Hematopoietic multipotent progenitor cell (in vitro differentiated cells): ENCODE measurements at regions not wholly inside any gene's neighbourhood (a gene's known extent, or its start where the extent isn't known, plus 50 kb on each side); places are given as distances from the start of the nearest gene placed in this dataset.

ENCODE experiments used
- DNase-seq, 3 donors: peaks; one replicate each; pipeline ENCODE4 v3.0.0-alpha.2; 2011 to 2015; ENCODE audit warnings: low read depth in 2 of 3, low spot score in 2 of 3

GRCh38 chr18:47420130-47420529 lies 168.7 kb upstream of the SKOR2 start:
- no peak for DNase-seq

DNA sequence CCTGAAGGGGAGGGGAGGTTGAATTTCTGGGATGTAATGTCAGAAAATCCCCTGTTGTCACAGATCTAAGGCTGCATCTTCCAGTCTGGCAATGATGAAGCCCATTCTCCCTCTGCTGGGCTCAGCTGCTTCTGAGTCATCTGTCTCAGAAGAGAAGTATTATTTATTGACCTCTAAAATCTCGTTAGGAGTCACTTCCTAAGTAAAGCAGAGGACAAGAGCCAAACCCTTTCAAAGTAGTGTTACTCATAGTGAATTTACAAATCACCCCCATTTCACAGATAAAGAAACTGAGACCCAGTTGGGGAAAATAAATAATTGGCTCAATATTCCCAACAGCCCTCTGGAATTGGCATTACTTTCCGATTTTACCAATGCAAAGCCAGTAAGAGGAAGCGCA lies 167.3 kb upstream of the SKOR2 start:
- DNase-seq, result no peak

GRCh38 chr18:47417807-47418206 lies 166.3 kb upstream of the SKOR2 start:
- DNase-seq, result no peak

DNA sequence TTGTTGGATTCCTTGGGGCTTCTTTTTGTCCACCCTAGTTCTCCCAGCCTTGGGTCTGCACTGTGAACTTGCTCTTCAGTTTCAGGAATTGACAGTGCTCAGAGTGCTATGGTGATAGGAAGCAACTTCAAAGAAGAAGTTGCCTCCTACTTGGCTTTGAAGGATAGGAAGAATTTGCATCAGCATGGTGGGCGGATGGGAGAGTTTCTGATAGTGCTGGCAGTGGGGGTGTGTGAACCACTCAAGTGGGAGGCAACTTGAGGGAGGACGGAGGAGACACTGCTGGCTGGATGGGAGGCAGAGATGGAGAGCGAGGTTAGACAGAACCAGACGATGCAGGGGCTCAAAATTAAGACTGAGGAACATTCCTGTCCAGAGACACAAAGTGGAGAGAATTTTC lies 164.4 kb upstream of the SKOR2 start:
- no peak for DNase-seq

DNA sequence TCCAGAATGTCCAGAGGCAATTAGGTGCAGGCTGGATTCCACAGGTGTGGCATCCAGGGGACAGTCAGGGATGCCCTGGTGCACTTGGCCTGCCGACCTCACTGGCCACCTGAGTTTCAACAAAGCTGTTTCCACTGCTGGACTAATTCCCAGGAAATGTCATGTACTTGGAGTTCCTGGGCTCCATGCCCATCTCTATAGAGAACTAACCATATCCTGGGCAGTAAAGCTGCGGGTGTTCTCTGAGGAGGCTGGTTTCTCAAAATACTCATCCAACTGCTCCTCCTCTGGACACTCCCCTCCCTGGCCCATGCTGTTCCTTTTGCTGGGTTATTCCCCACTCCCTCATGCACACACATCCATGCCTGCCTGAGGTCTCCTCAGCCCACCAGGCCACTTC lies 161.9 kb upstream of the SKOR2 start:
- DNase-seq, result no peak

DNA sequence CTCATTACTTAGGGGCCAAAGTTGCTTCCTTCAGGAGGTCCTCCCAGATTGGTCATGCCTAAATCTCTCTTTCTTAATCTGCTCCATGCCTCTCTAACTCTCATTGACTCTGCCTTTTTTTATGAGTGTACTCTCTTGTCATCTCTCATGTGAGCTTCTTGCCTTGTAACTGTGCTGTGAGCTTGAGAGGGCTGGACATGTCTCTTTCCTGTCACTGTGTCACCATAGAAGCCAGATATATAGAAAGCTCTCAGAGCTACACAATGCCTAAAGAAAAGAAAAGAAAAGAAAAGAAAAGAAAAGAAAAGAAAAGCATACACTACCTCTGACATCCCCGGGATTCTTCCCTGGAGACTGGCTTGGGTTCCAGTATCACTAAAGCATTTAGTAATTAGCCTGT lies 161.5 kb upstream of the SKOR2 start:
- DNase-seq, result no peak

DNA sequence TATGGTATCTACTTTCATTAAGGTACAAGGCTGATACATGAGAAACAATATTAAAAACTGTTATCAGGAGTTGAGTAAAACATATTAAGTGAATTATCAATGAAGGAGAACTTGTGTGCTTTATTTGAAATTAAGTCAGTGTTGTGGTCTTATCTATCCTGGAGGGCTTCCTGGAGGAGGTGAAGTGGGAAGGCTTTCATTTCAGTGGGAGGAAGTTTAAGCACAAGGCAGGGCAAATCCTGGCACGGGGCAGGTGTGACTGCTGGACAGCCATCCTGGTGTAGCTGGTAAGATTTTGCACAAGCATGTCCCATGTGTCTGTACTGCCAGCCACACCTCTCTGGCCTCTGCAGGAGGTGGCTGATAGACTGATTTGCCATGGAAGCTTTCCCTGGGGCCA lies 159.7 kb upstream of the SKOR2 start:
- no peak for DNase-seq

DNA sequence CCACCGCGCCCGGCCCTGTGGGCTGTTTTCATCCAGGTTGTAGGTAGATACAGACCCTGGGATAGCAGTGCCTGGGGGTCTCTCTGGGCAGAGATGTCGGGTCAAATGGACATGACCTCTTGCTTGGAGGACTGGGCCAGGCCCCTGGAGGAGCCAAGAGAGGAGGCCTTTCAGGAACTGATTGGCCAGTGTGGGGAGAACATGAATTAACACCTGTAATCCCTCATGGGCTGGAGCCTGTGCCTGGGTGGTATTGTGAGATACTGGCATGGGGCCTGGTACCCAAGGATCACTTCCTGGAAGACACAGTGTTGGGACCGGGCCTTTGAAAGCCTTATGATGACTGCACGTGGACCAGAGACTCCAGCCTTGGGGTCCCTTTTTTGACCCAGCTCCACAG lies 158.7 kb upstream of the SKOR2 start:
- no peak for DNase-seq

- DNase-seq, result no peak
These were observed 158.1 kb upstream of the SKOR2 start for GRCh38 chr18:47409519-47409918.

DNA sequence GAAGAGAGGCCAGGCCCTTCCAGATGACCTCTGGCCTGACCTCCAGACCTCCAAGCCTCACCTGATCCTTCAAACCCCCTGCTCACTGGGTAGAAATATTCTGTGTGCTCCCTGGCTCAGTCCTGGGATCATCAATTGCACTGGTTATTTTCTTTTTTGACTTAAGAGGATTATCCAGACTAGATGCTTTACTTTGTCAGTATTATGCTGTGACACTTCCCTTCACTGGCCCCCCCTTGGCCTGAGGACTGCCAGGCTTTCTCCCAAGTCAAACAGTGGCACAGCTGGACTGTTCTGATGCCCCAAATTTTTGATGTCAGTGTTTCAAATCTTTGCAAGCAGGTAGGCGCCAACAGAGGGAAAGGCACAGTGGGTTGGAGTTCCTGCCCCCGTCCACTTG lies 156.3 kb upstream of the SKOR2 start:
- DNase-seq, result no peak

DNA sequence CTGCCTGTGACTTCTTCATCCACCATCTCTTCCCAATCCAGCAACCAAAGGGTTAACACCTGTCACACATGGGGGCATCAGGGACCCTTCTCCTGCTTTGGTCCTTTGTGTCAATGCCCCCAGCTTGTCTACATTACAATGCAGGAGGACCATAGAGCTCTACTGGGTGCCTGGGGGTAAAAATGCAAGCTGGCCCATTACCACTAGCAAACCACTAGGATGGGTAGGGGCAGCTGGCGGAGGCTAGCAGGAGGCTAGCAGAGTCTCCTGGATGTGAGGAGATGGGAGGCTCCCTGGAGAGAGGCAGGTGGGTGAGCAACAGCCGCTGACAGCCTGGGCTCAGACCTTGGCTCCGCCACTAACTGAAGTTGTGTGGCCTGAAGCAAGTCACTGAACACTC lies 153.4 kb upstream of the SKOR2 start:
- DNase-seq, result no peak

DNA sequence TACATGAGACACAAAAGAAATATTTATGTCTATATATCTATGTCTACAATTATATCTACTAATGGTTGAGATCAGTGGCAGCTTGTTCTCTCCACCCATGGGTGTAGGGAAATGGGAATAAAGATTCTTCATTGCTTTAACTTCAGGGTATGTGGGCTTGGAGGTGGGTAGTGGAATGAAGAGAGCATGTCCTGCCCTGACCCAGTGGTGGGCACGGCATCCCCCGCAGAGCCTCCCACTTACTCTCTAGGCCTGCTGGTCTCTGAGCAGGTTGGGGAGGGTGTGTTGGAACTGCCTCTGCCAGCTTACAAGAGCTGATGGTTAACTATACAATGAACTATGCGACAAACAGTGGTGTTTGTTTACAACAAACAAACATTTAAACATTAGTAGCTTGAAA lies 152.5 kb upstream of the SKOR2 start:
- DNase-seq, result no peak

DNA sequence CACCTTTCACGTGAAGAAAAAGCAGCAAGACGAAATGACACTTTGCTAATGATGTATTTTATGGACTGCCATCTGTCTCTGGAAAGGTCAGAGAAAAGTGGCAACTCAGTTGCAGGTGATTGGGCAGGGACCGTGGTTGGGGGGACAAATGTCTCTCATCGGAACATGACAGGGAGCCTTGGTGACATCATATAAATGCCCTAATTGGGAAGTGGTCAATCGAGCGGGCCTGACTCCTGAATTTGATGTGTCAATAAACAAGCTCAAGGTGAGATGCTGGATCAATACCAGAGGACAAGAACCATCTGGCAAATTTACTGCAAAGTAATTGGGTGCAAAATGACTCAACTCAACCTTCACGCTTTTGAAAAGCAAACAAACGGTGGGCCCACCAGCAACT lies 151.9 kb upstream of the SKOR2 start:
- DNase-seq, result no peak

GRCh38 chr18:47399475-47399874 lies 148.0 kb upstream of the SKOR2 start:
- no peak for DNase-seq

DNA sequence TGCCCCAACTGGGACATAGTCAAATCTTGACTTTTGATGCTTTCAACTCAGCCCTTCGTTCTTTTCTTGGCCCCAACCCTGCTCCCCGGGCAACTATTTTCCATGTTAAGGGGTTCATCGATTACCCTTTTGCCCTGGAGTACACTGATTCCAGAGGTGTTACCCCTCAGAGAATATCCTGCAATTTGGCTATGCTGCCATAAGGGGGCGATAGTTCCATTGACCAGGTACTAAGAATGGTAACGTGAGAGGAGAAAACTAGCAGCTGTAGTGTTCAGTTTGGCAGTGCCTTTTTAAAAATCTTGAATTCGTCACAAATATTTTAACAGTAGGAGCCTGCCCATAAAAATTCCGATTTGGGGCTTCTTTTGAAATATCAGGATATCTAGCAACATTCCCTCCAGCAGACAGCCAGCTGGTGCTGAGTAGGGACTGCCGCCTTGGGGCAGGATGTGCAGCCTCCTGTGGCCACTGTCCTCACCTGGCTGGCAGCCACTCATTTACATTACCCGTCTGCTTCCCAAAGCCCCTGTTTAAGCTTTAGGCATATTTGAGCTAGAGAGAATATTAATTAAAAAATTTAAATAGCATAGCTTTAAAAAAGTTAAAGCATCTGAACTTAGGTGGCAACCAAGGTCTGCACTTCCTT lies 146.3 kb upstream of the SKOR2 start:
- DNase-seq, result no peak

DNA sequence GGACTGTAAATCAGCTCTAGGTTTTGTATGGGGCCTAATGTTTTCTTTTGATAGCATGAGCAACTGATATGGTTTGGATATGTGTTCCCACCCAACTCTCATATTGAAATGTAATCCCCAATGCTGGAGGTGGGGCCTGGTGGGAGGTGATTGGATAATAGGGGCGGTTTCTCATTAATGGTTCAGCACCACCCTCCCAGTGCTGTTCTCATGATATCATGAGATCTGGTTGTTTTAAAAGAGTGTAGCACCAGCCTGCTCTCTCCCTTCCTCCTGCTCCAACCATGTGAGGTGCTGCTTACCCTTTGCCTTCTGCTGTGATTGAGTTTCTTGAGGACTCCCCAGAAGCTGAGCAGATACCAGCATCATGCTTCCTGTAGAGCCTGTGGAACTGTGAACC lies 140.2 kb upstream of the SKOR2 start:
- no peak for DNase-seq

GRCh38 chr18:47390410-47391024 lies 139.1 kb upstream of the SKOR2 start:
- DNase-seq, result no peak

GRCh38 chr18:47389210-47389609 lies 137.8 kb upstream of the SKOR2 start:
- DNase-seq, result no peak

- DNase-seq, result no peak
These were observed 136.4 kb upstream of the SKOR2 start for GRCh38 chr18:47387864-47388263.

DNA sequence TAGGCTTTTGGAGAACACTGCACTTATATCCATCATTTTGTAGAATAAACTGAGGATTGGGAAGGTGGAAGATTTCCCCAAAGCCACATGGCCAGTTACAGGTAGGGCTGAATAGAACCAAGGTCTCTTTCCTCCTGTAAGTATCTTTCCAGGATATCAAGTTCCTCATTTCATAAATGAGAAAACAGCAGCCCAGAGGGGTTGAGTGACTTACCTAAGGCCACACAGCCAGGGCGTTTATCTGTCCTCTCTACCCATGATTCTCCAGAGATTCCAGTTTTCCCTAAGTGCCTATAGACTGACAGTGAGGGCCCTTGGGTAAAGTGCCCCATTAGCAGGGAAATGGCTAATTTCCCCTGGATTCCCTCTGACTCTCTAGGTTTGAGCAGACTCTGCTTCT lies 132.3 kb upstream of the SKOR2 start:
- no peak for DNase-seq

- no peak for DNase-seq
These were observed 130.6 kb upstream of the SKOR2 start for GRCh38 chr18:47381975-47382570.

GRCh38 chr18:47380153-47380552 lies 128.7 kb upstream of the SKOR2 start:
- DNase-seq, result no peak

DNA sequence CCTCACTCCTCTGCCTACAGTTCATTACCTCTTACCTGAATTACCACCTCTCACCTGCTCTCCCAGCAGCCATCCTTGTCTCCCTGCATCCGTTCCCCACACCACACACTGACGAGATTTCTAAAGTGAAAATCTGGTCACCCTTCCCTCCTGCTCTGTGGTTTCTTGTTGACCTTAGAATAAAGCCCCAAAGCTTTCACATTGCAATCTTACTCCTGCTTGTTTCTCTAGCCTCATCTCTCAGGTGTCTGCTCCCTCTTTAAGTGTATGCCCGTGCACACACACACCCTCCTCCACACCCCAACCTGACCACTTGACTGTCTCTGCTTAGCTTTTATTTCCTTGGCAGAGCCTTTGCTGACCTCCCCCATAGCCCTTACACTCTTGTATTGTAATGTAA lies 122.0 kb upstream of the SKOR2 start:
- no peak for DNase-seq
